K562 (cell line): ENCODE measurements at regions not wholly inside any gene's neighbourhood (a gene's known extent, or its start where the extent isn't known, plus 50 kb on each side); places are given as distances from the start of the nearest gene placed in this dataset.

Source experiments
- ATAC-seq: fragments of 200-7000 bp; cut with Tn5 transposase; 3 replicates; pipeline ENCODE4 v1.9.1; 2020; ENCODE audit warnings: moderate library complexity
- BruUV-seq: library from RNA; stranded (reverse); fragments of 400-500 nt; replicated peaks from 2 replicates; lab custom pipeline; 2021; lab: Mats Ljungman, UMichigan
- CTCF ChIA-PET: fragments of 300-600 bp; formaldehyde crosslinking; extraction: SDS; loops from one replicate; lab custom pipeline; 2021; ENCODE audit warnings: low intra/inter-chr PET ratio; lab: Yijun Ruan, JAX
- POLR2A ChIA-PET: fragments of 300-600, 350-650 bp; sonication (Branson Sonifier 250); formaldehyde crosslinking; extraction: SDS; loops from one replicate; lab custom pipeline; 2021; ENCODE audit warnings: antibody characterized with exemption, inconsistent platforms; lab: Yijun Ruan, JAX
- DNase-seq, 4 experiments: peaks; one replicate each; pipeline versions ENCODE4 v3.0.0 to v3.0.0-alpha.2; 2011 to 2018; ENCODE audit warnings: low spot score in 3 of 4, mixed read lengths in 3 of 4; ENCODE audit errors: extremely low read depth in 1 of 4
- FAIRE-seq: peaks from 2 replicates; lab custom pipeline; 2011; peaks lifted over from hg19 to GRCh38; lab: Jason Lieb, UNC
- H2AFZ ChIP-seq: 2 replicates; pipeline ENCODE4 v1.6.0; 2011; ENCODE audit warnings: low read depth, low read length, control low read depth, inconsistent platforms
- H3K27ac ChIP-seq: fragments of 200-600 bp; 3 replicates; pipeline ENCODE4 v1.8.0; 2011; ENCODE audit warnings: low read depth, mild to moderate bottlenecking, control low read depth, inconsistent platforms, low read length, moderate library complexity, mixed read lengths; ENCODE audit errors: extremely low read depth
- H3K27me3 ChIP-seq, 2 experiments: fragments of 300-600 bp in 1 of 2; 2 replicates in 1 of 2; 3 replicates in 1 of 2; pipeline versions ENCODE4 v1.6.0 to v1.8.0; 2011; ENCODE audit warnings: inconsistent platforms in 2 of 2, low read length in 2 of 2, mild to moderate bottlenecking in 1 of 2, mixed read lengths in 1 of 2, moderate library complexity in 1 of 2; ENCODE audit not compliant: control insufficient read depth in 2 of 2, insufficient read depth in 2 of 2
- H3K36me3 ChIP-seq: fragments of 300-600 bp; 3 replicates; pipeline ENCODE4 v1.8.0; 2011; ENCODE audit warnings: mild to moderate bottlenecking, low read length, inconsistent platforms; ENCODE audit not compliant: control insufficient read depth, insufficient read depth
- H3K4me1 ChIP-seq, 2 experiments: fragments of 200-600 bp in 1 of 2; replicated peaks in 1 of 2; 2 replicates in 1 of 2; 3 replicates in 1 of 2; pipeline versions ENCODE4 v1.5.1 to v1.8.0; 2011; ENCODE audit warnings: inconsistent platforms in 2 of 2, low read length in 2 of 2, mild to moderate bottlenecking in 1 of 2, mixed read lengths in 1 of 2, moderate library complexity in 1 of 2; ENCODE audit not compliant: control insufficient read depth in 2 of 2, insufficient read depth in 2 of 2
- H3K4me2 ChIP-seq: 2 replicates; pipeline ENCODE4 v1.6.1; 2011; ENCODE audit warnings: low read length, control low read depth, inconsistent platforms, mixed read lengths; ENCODE audit not compliant: insufficient read depth
- H3K4me3 ChIP-seq: fragments of 200-600 bp; sonication (generic), shearing (Covaris generic); 2 replicates; pipeline ENCODE4 v1.5.1; 2016; ENCODE audit warnings: control low read depth, inconsistent platforms
- H3K79me2 ChIP-seq: fragments of 200-600 bp; 3 replicates; pipeline ENCODE4 v1.8.0; 2011; ENCODE audit warnings: low read length, inconsistent platforms; ENCODE audit not compliant: control insufficient read depth, insufficient read depth
- H3K9ac ChIP-seq, 2 experiments: 2 replicates each; pipeline versions ENCODE4 v1.6.0 to v1.6.1; 2011; ENCODE audit warnings: low read depth in 2 of 2, low read length in 2 of 2, control low read depth in 1 of 2, inconsistent platforms in 1 of 2, mild to moderate bottlenecking in 1 of 2, mixed read lengths in 1 of 2; ENCODE audit not compliant: insufficient read depth in 1 of 2
- H3K9me1 ChIP-seq: one replicate; pipeline ENCODE4 v1.6.0; 2011; ENCODE audit warnings: inconsistent platforms, mild to moderate bottlenecking, low read length, moderate library complexity; ENCODE audit not compliant: control insufficient read depth, insufficient read depth
- H3K9me3 ChIP-seq: replicated peaks from 2 replicates; pipeline ENCODE4 v1.5.1; 2011; ENCODE audit warnings: low read depth, low read length, inconsistent platforms; ENCODE audit not compliant: control insufficient read depth, insufficient read depth
- H4K20me1 ChIP-seq: replicated peaks from 2 replicates; pipeline ENCODE4 v1.6.1; 2011; ENCODE audit warnings: low read length, inconsistent platforms, mixed read lengths; ENCODE audit not compliant: control insufficient read depth, insufficient read depth
- HLTF ChIP-seq: fragments of 450-650 bp; IDR thresholded peaks from 2 replicates; pipeline ENCODE4 v1.6.1; 2016
- KLF1 ChIP-seq: fragments of 450-650 bp; IDR thresholded peaks from 2 replicates; pipeline ENCODE4 v1.6.1; 2016; ENCODE audit warnings: missing genetic modification characterization, missing compliant biosample characterization
- NELFE ChIP-seq: IDR thresholded peaks from 2 replicates; pipeline ENCODE4 v1.6.1; 2011; ENCODE audit warnings: mild to moderate bottlenecking; ENCODE audit not compliant: insufficient read depth, insufficient read length
- NR2C2 ChIP-seq, 2 experiments: fragments of 200-800 bp in 1 of 2; sonication (Bioruptor generic) in 1 of 2; sonication (generic) in 1 of 2; formaldehyde crosslinking in 1 of 2; IDR thresholded peaks; 2 replicates each; pipeline versions ENCODE4 v1.6.1 to v1.8.0; 2016 to 2022; ENCODE audit warnings: mild to moderate bottlenecking in 1 of 2, missing compliant biosample characterization in 1 of 2, missing genetic modification characterization in 1 of 2, missing genetic modification reagents in 1 of 2
- RB1 ChIP-seq: fragments of 450-650 bp; IDR thresholded peaks from 2 replicates; pipeline ENCODE4 v1.6.1; 2017; ENCODE audit warnings: low read depth, mild to moderate bottlenecking
- SRSF7 ChIP-seq: fragments of 200-400 bp; formaldehyde crosslinking; optimal IDR thresholded peaks from 2 replicates; pipeline ENCODE3; 2017; ENCODE audit warnings: mild to moderate bottlenecking, low read depth, low read length
- TRIM28 ChIP-seq: fragments of 450-650 bp; IDR thresholded peaks from 2 replicates; pipeline ENCODE4 v1.6.1; 2017
- ZNF23 ChIP-seq: fragments of 250-450 bp; sonication (Bioruptor Pico); IDR thresholded peaks from 2 replicates; pipeline ENCODE4 v1.4.0; 2020; ENCODE audit warnings: mild to moderate bottlenecking
- ZNF561 ChIP-seq: fragments of 450-650 bp; formaldehyde crosslinking; conservative IDR thresholded peaks from 2 replicates; pipeline ENCODE4 v1.4.0; 2020; ENCODE audit warnings: mild to moderate bottlenecking, moderate library complexity
- WGBS: fragments of 100-300 bp; shearing (Covaris generic); methylation state at CpG from one replicate; pipeline ENCODE4 v1.1.6; 2016; ENCODE audit warnings: low coverage, mixed read lengths; ENCODE audit not compliant: insufficient coverage; ENCODE audit errors: missing lambda C conversion rate; 5-methylcytosine and 5-hydroxymethylcytosine counted together
- in situ Hi-C: fragments of 300-500 bp; cut with MboI; formaldehyde crosslinking; loops from 4 replicates; pipeline ENCODE4 v1.15.0; 2018; ENCODE audit warnings: inconsistent platforms, mixed read lengths
- intact Hi-C: fragments of 100-400 bp; cut with micrococcal nuclease; formaldehyde crosslinking; loops from 2 replicates; pipeline ENCODE4 v1.14.2; 2022
- TF ChIP-seq, protein P1 (sequence below), 2 experiments: fragments of 450-650 bp; conservative IDR thresholded peaks; 2 replicates each; pipeline ENCODE4 v1.6.1; 2017; ENCODE audit warnings: mild to moderate bottlenecking in 2 of 2, moderate library complexity in 2 of 2

DNA sequence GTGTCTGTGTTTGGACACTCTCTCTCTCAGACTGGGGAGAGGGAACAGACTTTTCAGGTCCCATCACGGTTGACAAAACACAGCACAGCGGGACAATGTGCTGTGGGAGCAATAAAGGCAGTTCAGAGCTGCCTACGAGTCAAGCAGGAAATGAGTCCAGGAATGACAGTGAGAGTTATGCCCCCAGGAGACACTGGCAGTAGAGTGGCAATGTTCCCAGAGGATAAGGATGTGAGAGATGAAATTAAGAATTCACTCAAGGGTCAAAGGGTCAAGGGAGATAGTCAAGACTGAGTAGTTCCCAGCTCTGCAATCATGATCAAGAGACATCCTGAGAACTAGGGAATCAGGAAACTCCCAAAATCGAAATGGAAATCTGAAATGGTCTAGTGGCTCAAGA, 156.1 kb downstream of the LURAP1L start:
- no TSS peak for BruUV-seq
- FAIRE-seq (no peak), DNase-seq (no peak)
- ChIA-PET POLR2A (no interaction called here), CTCF (interaction anchor here (0.7 kb wide), 1 partner anchor 87 kb away, joined by 3 read pairs; no protein-coding TSS in a partner anchor)
- Histone ChIP-seq H3K79me2 (no peaks in the 10 kb centered on the region), H3K9me3 (no peaks in the 10 kb centered on the region), H2AFZ (no peak overlapping the region), H3K4me2 (no peak overlapping the region), H3K4me3 (no peak overlapping the region), H3K27me3 (no peaks in the 10 kb centered on the region), H3K9ac (no peak overlapping the region), H3K9me1 (no peaks in the 10 kb centered on the region)
- intact Hi-C loops: no loop called here
- WGBS: 0% methylated on average over 3 of the region's 4 CpGs
- TF ChIP-seq ZNF23 (CRISPR knock-in tag) (no peak), SRSF7 (no peak), RB1 (no peak), HLTF (no peak), KLF1 (tag) (no peak), NR2C2 (CRISPR knock-in tag; IDR thresholded peaks at IDR 0.05) (no peak), NR2C2 (tag; IDR thresholded peaks at IDR 0.05) (no peak), TRIM28 (no peak), ZNF561 (no peak), NELFE (no peak)
- TF ChIP-seq, protein P1, sequence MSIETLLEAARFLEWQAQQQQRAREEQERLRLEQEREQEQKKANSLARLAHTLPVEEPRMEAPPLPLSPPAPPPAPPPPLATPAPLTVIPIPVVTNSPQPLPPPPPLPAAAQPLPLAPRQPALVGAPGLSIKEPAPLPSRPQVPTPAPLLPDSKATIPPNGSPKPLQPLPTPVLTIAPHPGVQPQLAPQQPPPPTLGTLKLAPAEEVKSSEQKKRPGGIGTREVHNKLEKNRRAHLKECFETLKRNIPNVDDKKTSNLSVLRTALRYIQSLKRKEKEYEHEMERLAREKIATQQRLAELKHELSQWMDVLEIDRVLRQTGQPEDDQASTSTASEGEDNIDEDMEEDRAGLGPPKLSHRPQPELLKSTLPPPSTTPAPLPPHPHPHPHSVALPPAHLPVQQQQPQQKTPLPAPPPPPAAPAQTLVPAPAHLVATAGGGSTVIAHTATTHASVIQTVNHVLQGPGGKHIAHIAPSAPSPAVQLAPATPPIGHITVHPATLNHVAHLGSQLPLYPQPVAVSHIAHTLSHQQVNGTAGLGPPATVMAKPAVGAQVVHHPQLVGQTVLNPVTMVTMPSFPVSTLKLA (conservative IDR thresholded peaks at IDR 0.05): no peak
- TF ChIP-seq, all 486 proteins: peak for 0
- H3K4me1 ChIP-seq: no peaks in the 10 kb centered on the region
- no peaks in the 10 kb centered on the region for H4K20me1 ChIP-seq
- H3K36me3 ChIP-seq: no peaks in the 10 kb centered on the region
- no peak for ATAC-seq
- in situ Hi-C loops: no loop called here
- no peak overlapping the region for H3K27ac ChIP-seq
